Colonic mucosa (tissue), 4 donors: ENCODE measurements at regions not wholly inside any gene's neighbourhood (a gene's known extent, or its start where the extent isn't known, plus 50 kb on each side); places are given as distances from the start of the nearest gene placed in this dataset.

Source experiments
- DNase-seq: peaks from one replicate; pipeline ENCODE4 v3.0.0-alpha.2; 2020
- H3K27ac ChIP-seq: fragments of 200-600 bp; one replicate; pipeline ENCODE4 v1.8.0; 2021
- H3K27me3 ChIP-seq: fragments of 200-600 bp; one replicate; pipeline ENCODE4 v1.8.0; 2021
- H3K36me3 ChIP-seq: fragments of 200-600 bp; one replicate; pipeline ENCODE4 v1.8.0; 2021
- H3K4me1 ChIP-seq: fragments of 200-600 bp; one replicate; pipeline ENCODE4 v1.8.0; 2021; ENCODE audit warnings: mild to moderate bottlenecking
- H3K4me3 ChIP-seq: fragments of 200-600 bp; one replicate; pipeline ENCODE4 v1.8.0; 2021
- H3K9ac ChIP-seq, 2 donors: one replicate each; pipeline ENCODE4 v1.7.0; 2013; ENCODE audit warnings: control low read depth in 2 of 2, low read depth in 2 of 2, low read length in 2 of 2
- H3K9me3 ChIP-seq: fragments of 200-600 bp; one replicate; pipeline ENCODE4 v1.8.0; 2021
- intact Hi-C: fragments of 100-400 bp; cut with DNase I; formaldehyde crosslinking; loops from one replicate; pipeline ENCODE4 v1.14.1; 2022
- TF ChIP-seq, protein P1 (sequence below): fragments of 200-600 bp; IDR thresholded peaks from one replicate; pipeline ENCODE4 v1.8.0; 2022; ENCODE audit warnings: antibody characterized with exemption, mild to moderate bottlenecking
- donor health status: healthy.
- donor health status: DM: no; HTN: no; CAD: no.
- donor health status: DM: no; HTN: no; CAD: no.

DNA sequence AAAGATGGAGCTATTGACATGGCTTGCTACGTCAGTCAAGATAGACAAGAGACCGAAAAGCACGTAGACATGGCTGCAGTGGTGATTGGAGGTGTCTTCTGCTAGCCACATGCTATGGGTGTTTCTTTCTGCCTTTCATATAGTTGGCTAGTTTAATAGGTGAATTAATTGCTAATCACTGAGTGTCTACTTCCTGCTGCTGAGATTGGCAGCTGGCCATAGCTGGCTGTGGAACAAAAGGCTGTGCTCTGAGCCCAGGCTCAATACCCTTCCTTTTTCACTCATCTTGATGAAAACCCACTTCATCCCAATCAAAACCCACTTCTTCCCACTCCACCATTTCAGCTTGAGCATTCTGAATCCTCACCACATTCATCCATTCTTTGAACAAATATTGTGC, 221.4 kb upstream of the MAF start:
- DNase-seq = no peak
- TF ChIP-seq, protein P1, sequence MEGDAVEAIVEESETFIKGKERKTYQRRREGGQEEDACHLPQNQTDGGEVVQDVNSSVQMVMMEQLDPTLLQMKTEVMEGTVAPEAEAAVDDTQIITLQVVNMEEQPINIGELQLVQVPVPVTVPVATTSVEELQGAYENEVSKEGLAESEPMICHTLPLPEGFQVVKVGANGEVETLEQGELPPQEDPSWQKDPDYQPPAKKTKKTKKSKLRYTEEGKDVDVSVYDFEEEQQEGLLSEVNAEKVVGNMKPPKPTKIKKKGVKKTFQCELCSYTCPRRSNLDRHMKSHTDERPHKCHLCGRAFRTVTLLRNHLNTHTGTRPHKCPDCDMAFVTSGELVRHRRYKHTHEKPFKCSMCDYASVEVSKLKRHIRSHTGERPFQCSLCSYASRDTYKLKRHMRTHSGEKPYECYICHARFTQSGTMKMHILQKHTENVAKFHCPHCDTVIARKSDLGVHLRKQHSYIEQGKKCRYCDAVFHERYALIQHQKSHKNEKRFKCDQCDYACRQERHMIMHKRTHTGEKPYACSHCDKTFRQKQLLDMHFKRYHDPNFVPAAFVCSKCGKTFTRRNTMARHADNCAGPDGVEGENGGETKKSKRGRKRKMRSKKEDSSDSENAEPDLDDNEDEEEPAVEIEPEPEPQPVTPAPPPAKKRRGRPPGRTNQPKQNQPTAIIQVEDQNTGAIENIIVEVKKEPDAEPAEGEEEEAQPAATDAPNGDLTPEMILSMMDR = no peak

DNA sequence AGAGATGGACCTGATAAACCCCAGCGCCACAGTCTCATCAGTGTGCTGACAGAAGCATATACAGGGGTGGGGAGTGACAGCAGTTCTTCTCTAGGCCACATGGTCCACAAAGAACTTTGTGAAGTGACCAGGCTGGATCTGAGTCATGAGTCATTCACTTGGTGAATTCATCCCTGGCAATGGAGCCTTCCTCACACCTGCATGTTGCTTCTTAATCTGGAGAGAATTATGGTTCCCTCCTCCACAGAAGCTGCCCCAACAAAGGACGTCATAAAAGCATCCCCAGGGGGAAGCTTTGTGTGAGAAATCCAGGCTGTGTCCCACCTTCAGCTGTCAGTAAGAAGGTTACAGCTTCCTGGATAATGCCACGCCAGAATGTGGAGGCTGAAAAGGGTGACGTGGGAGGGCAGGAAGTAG, 215.6 kb upstream of the MAF start:
- intact Hi-C loops = no loop called here
- TF ChIP-seq, protein P1 = no peak
- no peaks in the 10 kb centered on the region for H3K36me3 ChIP-seq
- H3K9ac ChIP-seq = no peak overlapping the region
- H3K4me3 ChIP-seq = no peak overlapping the region
- DNase-seq = no peak
- no peaks in the 10 kb centered on the region for H3K4me1 ChIP-seq
- no peaks in the 10 kb centered on the region for H3K9me3 ChIP-seq
- no peaks in the 10 kb centered on the region for H3K27me3 ChIP-seq
- no peak overlapping the region for H3K27ac ChIP-seq

More for the DNA sequence above, 221.4 kb upstream of the MAF start:
- intact Hi-C loops = no loop called here
- no peaks in the 10 kb centered on the region for H3K27me3 ChIP-seq
- no peak overlapping the region for H3K4me3 ChIP-seq
- H3K36me3 ChIP-seq = no peaks in the 10 kb centered on the region
- H3K9me3 ChIP-seq = no peaks in the 10 kb centered on the region
- H3K4me1 ChIP-seq = no peaks in the 10 kb centered on the region
- H3K27ac ChIP-seq = no peak overlapping the region
- no peak overlapping the region for H3K9ac ChIP-seq

DNA sequence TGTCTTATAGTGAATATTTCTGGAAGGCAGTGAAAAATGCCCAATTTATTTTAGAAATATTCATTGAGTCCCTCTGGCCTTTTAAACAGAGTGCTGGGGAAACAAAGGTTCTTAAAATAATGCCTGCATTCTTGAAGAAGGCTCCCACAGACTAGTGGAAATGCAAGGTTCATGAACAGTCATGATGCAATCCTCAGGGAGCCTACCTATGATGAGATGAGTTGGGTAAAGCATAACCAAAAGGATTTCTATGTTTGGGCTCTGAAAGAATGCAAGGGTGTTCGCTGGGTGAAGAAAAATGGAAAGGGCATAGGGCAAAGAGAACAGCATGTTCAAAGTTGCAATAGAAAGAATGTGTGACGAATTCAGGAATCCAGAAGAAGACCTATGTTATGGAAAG, 214.5 kb upstream of the MAF start:
- no peak for DNase-seq
- Histone ChIP-seq H3K9me3 (no peaks in the 10 kb centered on the region), H3K27ac (no peak overlapping the region), H3K27me3 (no peaks in the 10 kb centered on the region), H3K4me3 (no peak overlapping the region), H3K4me1 (no peaks in the 10 kb centered on the region), H3K36me3 (no peaks in the 10 kb centered on the region), H3K9ac (no peak overlapping the region)
- TF ChIP-seq, protein P1 = no peak
- intact Hi-C loops = no loop called here

DNA sequence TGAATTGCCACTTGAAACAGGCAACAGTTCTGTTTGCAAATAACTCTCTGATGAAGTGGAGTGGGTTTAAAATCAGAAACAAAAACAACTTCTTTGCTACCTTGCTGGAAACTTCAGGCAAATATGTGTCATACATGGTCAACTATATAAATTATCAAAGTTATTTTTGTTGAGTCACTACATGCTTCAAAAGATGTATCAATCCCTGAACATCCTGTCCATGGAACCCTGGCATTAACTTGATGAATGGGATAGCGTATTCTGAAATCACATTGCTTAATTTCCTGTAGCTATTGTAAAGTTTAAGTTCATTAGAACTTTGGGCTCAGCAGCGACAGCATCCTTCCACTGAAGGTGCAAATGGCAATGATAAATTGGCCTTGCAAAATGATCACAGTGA, 213.6 kb upstream of the MAF start:
- DNase-seq = no peak
- H3K9ac ChIP-seq = no peak overlapping the region
- no peaks in the 10 kb centered on the region for H3K9me3 ChIP-seq
- no peaks in the 10 kb centered on the region for H3K4me1 ChIP-seq
- intact Hi-C loops = no loop called here
- H3K27me3 ChIP-seq = no peaks in the 10 kb centered on the region
- H3K4me3 ChIP-seq = no peak overlapping the region
- no peak overlapping the region for H3K27ac ChIP-seq
- TF ChIP-seq, protein P1 = no peak
- no peaks in the 10 kb centered on the region for H3K36me3 ChIP-seq

DNA sequence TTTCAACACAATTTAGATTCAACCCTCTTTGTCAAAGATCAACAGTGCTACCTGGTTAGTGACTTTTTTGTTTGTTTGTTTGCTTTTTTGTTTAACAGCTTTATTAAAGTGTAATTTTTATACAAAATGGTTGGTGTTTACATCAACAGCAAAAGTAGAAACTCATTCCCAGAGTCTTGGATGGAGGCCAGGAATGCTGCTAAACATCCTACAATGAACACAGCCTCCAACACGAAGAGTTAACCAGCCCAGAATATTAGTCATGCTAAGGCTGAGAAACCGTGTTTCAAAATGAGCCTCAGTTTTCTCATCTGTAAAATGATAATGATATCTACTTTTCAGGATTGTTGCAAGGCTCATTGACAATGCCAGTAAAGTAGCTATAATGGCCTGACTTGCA, 211.0 kb upstream of the MAF start:
- H3K9ac ChIP-seq = no peak overlapping the region
- no peaks in the 10 kb centered on the region for H3K36me3 ChIP-seq
- TF ChIP-seq, protein P1 = no peak
- no peaks in the 10 kb centered on the region for H3K9me3 ChIP-seq
- no peaks in the 10 kb centered on the region for H3K4me1 ChIP-seq
- intact Hi-C loops = no loop called here
- no peaks in the 10 kb centered on the region for H3K27me3 ChIP-seq
- no peak for DNase-seq
- H3K27ac ChIP-seq = no peak overlapping the region
- H3K4me3 ChIP-seq = no peak overlapping the region
